GM21825 (cell line): ENCODE measurements at regions not wholly inside any gene's neighbourhood (a gene's known extent, or its start where the extent isn't known, plus 50 kb on each side); places are given as distances from the start of the nearest gene placed in this dataset.

Source experiments
- ATAC-seq: cut with Tn5 transposase; IDR thresholded peaks from one replicate; pipeline ENCODE4 v1.9.1; 2021; ENCODE audit warnings: mild to moderate bottlenecking, moderate library complexity; ENCODE audit not compliant: unreplicated experiment

DNA sequence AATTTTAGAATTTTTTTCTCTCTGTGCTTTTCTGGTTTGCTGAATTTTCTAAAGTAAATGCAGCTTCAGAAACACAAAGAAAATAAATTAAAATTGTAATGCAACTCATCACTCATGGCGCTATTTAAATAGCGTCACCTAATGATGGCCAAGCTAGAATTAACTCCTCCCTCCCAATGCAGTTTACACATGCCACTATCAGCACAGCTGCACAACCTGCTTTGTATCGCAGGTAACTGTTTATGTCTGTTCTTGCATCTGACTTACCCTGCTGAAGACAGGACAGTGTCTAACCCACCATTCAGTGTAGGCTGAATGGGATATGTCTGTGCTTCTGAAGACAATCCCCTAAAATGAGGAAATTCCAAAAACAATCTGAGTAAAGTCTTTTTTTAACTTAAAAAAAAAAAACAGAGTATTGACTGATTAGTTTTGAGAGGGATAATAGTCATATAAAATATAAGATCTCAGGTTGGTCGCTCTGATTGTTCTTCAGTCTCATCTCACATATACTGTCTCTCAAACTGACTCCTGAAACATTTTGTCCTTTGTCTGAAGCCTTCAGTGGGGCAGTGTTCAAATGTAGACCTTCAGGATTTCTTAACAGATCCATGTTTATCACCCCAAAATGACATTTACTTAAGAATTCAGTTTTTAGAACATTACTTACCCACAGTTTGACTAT, 271.4 kb downstream of the ZEB2 start:
- peak; percentile 29 for ATAC-seq

DNA sequence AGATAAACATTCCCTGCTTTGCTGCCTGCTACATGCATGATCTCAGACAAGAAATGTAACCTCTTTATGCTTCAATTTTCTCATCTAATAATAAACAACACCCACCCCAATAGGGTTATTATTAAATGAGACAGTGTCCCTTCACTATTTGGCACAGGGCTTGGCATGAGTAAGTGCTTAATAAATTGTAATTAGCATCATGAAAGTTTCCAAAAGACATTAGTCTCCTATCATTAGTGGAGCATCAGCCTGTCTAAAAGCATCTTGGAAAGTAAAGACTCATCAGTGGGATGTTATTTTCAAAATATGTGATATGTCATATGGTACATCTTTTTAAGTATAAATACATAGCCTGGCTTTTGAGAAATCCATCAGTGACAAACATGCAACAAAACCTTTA, 275.0 kb downstream of the ZEB2 start:
- no peak for ATAC-seq

DNA sequence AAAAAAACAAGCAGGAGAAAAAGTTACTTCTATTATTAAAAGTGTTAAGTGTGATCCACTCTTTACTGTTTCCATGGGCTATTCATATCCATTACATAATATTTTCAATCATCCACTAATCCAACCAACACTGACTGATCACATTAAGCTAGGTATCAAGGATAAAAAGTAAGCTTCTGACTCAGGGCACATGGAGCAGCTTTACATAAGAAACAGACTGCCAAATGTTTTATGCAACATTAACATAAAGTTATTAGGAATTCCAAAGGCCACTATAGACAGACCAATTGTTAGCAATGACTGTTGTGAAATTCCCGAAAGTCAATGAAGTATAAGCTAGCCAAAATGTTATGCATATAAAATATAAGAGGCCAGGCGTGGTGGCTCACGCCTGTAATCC, 277.6 kb downstream of the ZEB2 start:
- ATAC-seq: no peak

DNA sequence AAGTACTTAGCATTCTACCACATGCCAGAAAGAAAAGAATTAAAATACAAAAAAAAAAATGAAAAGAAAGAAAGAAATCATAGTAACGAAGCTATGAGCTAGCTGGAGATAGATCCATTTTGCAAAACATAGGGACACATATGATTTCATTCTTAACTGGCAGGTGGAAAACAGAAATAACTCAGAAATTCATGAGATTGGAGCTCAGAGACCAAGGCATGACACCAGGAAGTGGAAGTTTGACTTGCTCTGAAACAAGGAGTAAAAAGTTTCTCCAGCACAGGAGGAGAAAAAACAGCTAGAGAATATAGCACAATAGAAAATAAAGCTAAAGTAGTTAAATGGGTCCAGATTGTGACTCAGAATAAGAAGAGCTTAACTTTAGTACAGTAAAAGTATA, 278.1 kb downstream of the ZEB2 start:
- no peak for ATAC-seq

DNA sequence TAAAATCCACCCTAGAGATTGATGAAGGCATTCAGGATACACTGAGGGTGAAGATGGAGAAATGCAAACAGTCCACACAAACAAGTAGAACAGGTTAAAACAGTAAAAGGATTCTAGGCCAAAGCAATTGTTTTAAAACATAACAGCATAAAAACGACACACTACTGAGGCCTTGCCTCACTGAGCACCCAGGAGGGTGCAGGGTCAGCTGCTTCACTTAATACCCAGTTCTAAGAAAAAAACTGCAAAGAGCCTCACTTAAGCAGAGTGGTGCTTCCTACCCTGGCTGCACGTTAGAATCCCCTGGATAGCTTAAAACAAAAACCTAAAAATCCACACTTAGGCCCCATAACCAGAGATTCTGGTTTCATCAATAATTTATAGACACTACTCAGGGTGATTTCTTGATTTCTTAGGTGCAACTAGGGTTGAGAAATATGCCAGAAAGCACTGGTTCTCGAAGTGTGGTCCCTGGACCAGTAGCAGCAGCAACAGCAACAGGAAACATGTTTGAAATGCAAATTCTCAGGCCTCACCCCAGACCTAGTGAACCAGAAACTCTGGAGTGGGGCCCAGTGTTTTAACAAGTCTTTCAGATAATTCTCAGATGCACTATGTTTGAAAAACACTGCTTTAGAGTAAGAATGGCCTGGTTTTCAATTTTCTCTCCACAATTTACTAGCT, 279.1 kb downstream of the ZEB2 start:
- ATAC-seq: peak; percentile 87

DNA sequence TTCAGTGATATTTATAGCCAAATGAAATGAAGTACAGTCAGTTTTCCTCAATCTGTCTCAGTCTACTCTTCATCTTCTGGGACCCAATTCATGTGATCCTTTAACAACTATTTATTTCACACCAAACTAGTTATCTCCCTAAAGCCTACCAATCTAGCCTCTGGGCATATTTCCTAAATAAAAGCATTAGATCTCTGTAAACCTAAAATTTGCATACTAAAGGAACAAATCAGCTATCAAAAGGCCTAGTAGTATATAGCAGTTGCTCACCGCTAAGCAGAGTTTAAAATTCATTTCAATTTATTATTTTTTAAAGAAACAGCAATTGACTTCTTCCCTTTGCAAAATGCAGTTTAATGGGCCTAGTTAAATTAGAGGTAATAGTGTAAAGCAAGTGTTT, 280.2 kb downstream of the ZEB2 start:
- ATAC-seq: no peak

DNA sequence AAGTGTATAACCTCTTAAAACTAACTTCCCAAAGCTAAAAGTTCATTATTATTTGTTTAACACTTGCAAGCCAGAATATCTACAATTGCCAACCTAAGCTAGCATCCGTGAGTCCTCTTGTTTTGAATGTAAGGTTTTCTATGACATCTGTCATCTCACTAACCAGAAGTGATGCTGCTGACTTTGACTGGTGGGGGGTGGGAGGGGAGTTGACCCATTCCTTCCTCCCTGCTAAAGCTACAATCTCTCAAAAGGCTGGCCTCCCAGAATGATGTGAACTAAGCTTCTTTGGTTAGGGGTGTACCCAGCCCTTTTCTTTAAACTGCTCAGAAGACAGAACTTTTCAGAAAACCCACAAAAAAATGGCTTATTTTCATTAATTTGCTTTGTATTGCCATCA, 280.6 kb downstream of the ZEB2 start:
- ATAC-seq: no peak

DNA sequence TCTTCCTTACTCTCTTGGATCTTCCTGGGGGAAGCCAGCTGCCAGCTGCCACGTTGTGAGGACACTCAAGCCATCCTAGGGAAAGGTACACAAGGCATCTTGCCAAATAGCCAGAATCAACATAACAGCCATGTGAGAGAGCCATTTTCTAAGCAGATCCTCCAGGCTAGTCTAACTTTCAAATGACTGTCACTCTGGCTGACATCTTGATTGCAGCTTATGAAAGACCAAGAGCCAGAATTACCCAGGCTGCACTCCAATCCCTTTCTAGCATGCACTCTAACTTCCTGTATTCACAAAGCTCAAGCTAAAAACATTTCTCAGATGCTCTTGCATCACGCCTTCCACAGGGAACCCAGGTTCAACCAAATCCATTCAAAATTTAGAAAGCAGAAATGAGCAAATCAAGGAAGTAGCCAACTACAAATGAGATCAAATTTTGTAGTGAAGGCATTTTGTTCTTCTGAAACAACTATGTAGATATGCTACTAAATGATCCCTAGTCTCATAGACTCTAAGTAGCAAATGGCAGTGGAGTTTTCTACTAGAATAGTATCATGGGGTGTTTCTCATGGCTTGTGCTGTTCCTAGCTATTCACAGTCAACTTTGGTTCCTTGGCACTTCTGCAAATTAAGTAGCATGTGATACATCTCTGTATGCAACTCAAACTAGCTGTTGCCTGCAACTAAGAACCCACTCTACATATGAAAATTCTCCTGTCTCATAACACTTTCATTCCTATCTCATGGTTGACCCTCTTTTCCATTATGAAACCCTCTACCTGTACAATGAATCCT, 281.9 kb downstream of the ZEB2 start:
- no peak for ATAC-seq

DNA sequence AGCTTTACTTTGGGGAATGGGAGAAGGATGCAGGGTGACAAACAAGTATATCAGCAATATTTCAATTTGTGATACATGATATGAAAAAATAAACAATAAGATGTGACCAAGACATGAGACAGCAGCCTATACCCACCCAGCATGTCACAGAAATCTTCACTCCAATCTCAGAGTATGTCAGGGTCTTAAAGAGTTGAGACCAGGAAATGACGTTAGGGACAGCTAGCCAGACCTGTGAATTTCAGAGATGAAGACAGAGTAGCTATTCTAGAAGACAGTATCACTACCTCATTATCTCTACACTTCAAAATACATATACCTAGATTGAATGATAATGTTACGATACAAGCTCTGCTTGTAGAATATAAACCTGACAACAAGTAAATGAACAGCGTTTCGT, 282.8 kb downstream of the ZEB2 start:
- no peak for ATAC-seq

DNA sequence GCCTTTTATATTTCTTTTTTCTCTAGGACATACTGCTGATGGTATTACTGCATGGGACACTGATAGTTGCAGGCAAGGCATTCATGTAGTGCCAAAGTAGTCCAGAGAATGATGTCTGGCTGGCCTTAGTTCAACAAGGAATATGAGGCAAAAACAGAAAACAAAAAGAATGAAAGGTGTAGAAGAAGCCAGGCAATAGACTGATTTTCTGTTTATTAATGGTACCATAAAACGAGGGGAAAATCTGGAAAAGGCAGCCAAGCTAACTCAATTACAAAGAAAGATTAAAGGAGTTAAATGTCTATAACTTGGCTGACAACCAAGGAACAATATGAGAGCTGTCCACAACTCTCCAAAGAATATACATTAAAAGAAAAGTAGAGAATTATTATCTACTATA, 284.9 kb downstream of the ZEB2 start:
- no peak for ATAC-seq

DNA sequence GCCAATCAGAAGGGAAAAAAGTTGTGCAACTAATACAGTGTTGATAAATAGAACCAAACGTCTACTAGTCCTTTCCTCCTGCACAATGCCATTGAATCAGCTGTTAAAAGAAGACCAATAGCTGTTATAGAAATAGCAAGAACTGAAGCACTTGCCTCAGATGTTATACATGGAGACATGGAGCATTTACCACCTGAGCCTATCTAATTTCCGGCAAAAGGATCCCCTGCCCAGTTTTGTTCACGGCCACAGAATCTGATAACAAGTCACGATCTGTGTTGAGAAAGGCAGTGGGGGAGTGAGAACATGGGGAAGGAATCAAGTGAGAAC, 285.4 kb downstream of the ZEB2 start:
- ATAC-seq: no peak

DNA sequence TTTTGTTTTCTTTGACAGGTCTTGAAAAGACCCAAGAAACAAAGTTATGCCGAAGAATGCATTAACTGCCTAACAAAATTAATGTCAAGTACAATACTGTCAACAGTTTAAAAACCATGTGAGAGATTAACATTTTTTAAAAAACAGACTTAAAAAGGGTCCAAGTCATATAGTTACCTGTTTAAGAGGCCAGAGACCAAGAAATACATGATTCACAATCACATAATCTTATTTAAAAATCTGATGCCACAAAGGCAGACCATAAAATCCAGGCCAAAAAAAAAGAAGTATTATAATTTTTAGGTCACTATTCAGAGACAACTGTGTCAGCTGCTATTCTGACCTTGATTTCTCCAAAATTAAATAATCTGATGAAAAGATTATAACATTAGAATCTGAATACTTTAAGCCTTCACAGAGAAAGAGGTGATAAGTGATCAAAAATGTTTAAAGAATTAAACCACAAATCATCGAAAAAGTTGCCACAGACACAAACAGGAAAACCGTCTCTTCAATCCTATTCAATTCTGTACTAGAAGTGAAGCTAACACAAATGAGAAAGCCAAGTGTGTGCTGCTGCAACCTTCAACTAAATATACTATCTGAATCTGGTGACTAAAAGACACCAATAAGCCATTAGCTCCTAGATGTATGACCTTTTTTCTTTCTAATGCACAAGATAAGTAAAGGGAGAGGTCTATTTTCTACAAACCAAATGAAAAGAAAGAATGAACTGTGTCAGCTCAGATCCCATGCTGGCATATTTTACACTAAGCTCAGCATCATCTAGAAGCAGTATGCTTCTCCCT, 286.0 kb downstream of the ZEB2 start:
- ATAC-seq: no peak

DNA sequence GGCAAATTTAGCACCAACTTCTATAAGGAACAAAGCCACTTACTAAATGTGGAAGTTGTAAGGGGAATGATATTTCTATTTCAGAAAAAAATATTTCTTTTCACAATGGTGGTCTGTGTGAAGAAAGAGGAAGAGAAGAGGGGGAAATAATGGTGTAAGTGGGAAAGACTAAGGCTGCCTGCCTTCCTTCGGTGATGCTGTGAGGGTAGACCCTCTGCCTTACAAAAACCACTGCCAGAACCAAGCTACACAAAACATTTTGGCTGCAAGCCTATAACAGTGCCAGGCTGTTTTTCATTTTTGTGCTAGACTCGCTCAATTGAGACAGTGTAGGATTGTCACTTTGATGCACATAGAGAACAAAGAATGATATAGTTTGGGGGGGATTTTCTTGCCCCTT, 286.6 kb downstream of the ZEB2 start:
- no peak for ATAC-seq

DNA sequence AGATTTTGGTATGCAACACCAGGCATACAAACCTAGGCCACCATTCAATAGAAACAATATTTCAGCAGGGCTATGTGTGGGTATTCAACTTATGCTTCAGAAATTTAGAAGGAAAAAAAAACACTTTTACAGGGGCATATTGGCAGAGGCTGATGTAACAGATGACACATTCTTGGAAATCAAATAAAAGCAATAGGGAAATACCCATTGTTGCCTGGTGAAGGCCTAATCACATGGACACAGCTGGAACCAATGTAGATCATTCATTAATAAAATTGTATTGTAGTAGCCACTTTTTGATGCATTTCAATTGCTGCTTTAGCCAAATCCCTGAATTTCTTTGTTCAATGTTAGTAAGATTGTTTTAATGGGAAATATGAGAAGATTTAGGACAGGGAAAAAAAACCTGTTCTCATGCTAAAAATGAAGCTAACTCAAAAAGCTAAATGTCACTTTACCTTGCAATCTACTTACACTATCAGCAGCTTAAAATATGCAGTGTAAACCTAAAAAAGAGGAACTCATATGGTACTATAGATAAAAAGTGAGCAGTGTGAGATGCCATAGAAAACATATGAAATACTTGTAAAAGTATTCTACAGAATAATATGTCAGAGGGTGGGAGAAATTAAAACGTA, 289.4 kb downstream of the ZEB2 start:
- ATAC-seq: no peak

DNA sequence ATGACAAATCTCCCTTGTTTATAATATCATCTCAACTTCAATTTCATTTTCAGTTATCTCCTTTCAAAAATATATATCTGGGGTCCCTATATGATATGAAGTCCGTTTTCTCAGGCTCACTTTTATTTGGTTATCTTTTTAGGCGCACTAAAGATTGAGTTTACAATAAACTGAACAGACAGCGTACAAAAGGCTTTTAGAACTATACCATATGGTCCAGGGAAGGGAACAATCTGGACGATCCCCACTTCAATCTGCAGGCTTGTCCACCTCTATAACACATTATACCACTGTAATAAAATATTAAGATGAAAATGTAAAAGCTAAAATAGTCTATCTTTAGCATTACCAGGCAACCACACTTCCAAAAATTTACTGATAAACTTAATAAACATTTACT, 289.9 kb downstream of the ZEB2 start:
- no peak for ATAC-seq

DNA sequence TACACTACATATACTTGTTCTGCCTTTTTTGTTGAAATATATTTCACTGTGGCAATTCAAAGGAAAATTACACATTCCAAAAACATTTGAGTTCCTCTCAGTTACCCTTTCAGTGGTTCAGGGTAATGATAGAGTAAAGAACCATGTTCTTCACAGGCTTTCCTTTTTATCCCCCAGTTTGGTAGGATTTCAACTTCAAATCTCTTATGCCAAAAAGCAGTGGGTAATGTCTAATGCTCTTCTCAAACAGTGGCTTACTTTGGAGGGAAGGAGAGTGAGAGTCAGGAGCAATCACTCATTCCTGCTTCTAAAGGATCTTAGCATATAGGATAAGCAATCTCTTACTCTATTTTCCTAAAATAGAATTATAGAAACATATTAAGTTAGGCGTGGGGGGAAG, 290.6 kb downstream of the ZEB2 start:
- ATAC-seq: no peak

DNA sequence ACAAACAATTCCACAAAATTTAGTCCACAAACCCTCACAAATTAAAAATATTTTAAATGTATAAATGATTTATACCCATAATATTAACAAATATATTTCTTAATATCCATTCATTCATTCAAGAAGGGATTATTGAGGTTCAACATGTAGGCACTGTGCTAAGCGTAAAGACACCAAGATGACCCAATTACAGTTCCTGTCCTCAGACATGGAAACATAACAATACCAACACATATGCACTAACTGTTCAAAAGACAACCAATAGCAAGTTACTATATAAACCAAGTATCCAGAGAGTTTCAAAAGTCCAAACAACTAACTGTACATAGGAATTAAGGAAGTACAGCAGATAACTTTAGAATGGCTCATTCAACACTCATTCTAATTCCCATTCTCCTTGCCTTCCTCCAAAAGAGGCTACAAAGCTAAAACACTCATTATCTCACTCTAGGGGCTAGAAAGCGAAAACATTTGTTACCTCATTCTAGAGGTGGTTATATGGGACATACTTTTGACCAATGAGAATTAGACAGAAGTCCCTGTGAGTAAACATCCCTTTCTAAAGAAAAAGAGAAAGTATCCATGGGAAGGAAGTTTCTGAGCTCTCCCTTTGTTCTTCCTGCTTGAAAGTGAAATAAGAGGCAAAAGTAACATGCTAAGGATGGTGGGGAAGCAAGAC, 292.4 kb downstream of the ZEB2 start:
- no peak for ATAC-seq

DNA sequence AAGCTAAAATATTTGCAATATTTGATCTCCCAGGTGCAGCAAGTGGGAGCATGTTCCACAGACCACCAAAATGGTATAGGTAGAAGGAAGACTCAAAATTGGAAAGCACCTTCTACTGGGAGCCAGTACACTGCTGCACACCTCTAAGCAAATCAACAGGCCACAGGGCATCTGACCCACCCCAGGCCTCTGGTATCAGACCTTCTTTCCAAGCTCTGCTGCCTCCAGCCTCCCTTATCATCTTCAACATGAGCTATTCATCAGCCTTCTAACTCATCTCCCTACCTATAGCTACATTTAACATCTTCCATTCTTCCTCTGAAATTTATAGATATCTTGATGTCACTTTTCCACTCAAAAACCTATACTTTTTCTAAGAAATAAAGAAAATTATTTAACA, 294.8 kb downstream of the ZEB2 start:
- ATAC-seq: no peak

DNA sequence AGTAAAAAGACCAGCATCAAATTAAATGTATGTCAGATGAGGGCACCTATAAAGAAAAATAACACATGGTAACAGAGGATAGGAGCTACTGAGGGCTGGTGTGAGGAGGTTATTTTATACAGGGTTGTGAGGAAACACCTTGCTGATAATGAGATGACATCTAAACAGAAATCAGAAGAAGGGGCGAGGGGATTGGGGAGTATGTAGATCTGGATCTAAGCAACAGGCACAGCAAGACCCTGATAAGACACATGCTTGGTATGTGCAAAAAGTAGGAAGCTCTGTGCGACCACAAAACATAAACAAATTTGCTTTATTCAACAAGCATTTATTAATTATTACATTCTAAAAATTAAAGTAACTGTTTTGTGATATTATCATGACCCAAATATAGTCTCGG, 295.4 kb downstream of the ZEB2 start:
- ATAC-seq: no peak

DNA sequence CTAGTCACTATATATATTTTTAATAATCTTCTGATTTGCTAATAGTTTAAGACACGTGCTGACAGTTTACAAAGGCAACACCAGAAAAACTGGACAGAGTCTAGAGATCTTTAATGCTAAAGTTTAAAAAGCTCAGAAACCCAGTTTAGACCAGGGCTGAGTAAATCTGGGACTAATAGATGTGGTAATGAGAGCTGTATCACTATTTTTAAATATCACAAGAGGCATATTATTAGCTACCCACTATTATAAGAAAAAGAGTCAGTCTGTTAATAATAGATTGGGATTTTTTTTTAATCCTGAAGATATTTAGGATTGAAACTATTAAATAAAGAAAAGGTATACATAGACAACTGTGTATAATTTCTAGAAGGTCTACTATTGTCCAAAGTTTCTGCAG, 299.9 kb downstream of the ZEB2 start:
- no peak for ATAC-seq
